ENCODE measurements at regions not wholly inside any gene's neighbourhood (a gene's known extent, or its start where the extent isn't known, plus 50 kb on each side); places are given as distances from the start of the nearest gene placed in this dataset.

DNA sequence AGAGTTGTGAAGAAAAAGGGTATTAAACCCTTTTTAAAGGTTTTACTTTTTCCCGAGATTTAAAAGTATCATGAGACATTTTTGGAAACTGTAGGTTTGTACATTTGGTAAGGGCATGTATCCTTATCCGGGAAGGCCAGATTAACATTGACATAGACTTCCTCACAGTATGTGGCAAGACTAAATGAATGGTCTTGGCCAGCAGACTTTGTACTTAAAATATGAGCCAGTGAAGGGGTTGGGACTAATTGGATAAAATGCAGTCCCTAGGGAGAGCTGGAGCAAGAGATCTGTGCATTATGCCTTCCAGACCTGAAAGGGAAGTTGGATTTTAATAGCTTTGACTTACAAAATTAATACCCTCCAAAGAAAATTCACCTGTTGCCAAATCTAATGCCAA is 60.4 kb upstream of the CCN2 start:
- TF ChIP-seq POLR2AphosphoS5 (IDR thresholded peaks at IDR 0.05; ENCODE audit: low read length), result no peak
- TF ChIP-seq NR2F1 (conservative IDR thresholded peaks at IDR 0.05), result no peak
- TF ChIP-seq, protein P1, sequence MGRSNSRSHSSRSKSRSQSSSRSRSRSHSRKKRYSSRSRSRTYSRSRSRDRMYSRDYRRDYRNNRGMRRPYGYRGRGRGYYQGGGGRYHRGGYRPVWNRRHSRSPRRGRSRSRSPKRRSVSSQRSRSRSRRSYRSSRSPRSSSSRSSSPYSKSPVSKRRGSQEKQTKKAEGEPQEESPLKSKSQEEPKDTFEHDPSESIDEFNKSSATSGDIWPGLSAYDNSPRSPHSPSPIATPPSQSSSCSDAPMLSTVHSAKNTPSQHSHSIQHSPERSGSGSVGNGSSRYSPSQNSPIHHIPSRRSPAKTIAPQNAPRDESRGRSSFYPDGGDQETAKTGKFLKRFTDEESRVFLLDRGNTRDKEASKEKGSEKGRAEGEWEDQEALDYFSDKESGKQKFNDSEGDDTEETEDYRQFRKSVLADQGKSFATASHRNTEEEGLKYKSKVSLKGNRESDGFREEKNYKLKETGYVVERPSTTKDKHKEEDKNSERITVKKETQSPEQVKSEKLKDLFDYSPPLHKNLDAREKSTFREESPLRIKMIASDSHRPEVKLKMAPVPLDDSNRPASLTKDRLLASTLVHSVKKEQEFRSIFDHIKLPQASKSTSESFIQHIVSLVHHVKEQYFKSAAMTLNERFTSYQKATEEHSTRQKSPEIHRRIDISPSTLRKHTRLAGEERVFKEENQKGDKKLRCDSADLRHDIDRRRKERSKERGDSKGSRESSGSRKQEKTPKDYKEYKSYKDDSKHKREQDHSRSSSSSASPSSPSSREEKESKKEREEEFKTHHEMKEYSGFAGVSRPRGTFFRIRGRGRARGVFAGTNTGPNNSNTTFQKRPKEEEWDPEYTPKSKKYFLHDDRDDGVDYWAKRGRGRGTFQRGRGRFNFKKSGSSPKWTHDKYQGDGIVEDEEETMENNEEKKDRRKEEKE (IDR thresholded peaks at IDR 0.05), result no peak
- TF ChIP-seq CHD2 (IDR thresholded peaks at IDR 0.05; ENCODE audit: borderline replicate concordance, low read depth, low read length), result no peak
- TF ChIP-seq CTCF (IDR thresholded peaks at IDR 0.05 in 2 of 3, conservative IDR thresholded peaks at IDR 0.05 in 1 of 3; ENCODE audit: control insufficient read depth in 2 of 3, extremely low read depth in 1 of 3, insufficient read depth in 1 of 3, low read depth in 3 of 3, low read length in 3 of 3), result no peak
- no peak for TF ChIP-seq EZH2 (IDR thresholded peaks at IDR 0.05; ENCODE audit: borderline replicate concordance, control insufficient read depth, low read depth, low read length)
- TF ChIP-seq CBX3 (IDR thresholded peaks at IDR 0.05; ENCODE audit: borderline replicate concordance, low read depth), result no peak
- no peak for TF ChIP-seq E2F4 (IDR thresholded peaks at IDR 0.05; ENCODE audit: low read depth, low read length)
- TF ChIP-seq RAD21 (IDR thresholded peaks at IDR 0.05; ENCODE audit: insufficient read depth, low read depth, low read length), result no peak
- no peak for TF ChIP-seq STAT3 (IDR thresholded peaks at IDR 0.05; ENCODE audit: low read depth, low read length)
- no peak for TF ChIP-seq JUND (IDR thresholded peaks at IDR 0.05; ENCODE audit: low read depth, low read length)
- TF ChIP-seq, protein P2, sequence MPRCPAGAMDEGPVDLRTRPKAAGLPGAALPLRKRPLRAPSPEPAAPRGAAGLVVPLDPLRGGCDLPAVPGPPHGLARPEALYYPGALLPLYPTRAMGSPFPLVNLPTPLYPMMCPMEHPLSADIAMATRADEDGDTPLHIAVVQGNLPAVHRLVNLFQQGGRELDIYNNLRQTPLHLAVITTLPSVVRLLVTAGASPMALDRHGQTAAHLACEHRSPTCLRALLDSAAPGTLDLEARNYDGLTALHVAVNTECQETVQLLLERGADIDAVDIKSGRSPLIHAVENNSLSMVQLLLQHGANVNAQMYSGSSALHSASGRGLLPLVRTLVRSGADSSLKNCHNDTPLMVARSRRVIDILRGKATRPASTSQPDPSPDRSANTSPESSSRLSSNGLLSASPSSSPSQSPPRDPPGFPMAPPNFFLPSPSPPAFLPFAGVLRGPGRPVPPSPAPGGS (IDR thresholded peaks at IDR 0.05; ENCODE audit: borderline replicate concordance, insufficient read depth, low read depth, low read length, poor library complexity, severe bottlenecking), result no peak
- TF ChIP-seq, protein P3, sequence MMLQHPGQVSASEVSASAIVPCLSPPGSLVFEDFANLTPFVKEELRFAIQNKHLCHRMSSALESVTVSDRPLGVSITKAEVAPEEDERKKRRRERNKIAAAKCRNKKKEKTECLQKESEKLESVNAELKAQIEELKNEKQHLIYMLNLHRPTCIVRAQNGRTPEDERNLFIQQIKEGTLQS (IDR thresholded peaks at IDR 0.05; ENCODE audit: borderline replicate concordance, extremely low read depth, low read depth, low read length), result no peak

Data from GM12878 (cell line).